GM23338 (cell line): ENCODE measurements at regions not wholly inside any gene's neighbourhood (a gene's known extent, or its start where the extent isn't known, plus 50 kb on each side); places are given as distances from the start of the nearest gene placed in this dataset.

ENCODE experiments used
- ATAC-seq: fragments of 200-7000 bp; cut with Tn5 transposase; 3 replicates; pipeline ENCODE4 v1.9.1; 2020
- DNase-seq: peaks from one replicate; pipeline ENCODE4 v3.0.0-alpha.2; 2015; ENCODE audit warnings: low spot score
- H2AFZ ChIP-seq: fragments of 200-600 bp; sonication (generic); 2 replicates; pipeline ENCODE4 v1.8.0; 2016; ENCODE audit warnings: antibody characterized with exemption, mild to moderate bottlenecking, moderate library complexity
- H3F3A ChIP-seq: fragments of 200-600 bp; sonication (generic); replicated peaks from 2 replicates; pipeline ENCODE4 v1.8.0; 2017; ENCODE audit warnings: antibody characterized with exemption, mixed run types, low read depth
- H3K27ac ChIP-seq: fragments of 200-600 bp; sonication (generic); 2 replicates; pipeline ENCODE4 v1.6.1; 2016; ENCODE audit warnings: low read depth
- H3K27me3 ChIP-seq: fragments of 200-600 bp; sonication (generic); 2 replicates; pipeline ENCODE4 v1.8.0; 2016; ENCODE audit warnings: mild to moderate bottlenecking, mixed run types, moderate library complexity; ENCODE audit not compliant: insufficient read depth
- H3K36me3 ChIP-seq: fragments of 200-600 bp; sonication (generic); 2 replicates; pipeline ENCODE4 v1.8.0; 2016; ENCODE audit warnings: mild to moderate bottlenecking; ENCODE audit not compliant: insufficient read depth
- H3K4me1 ChIP-seq: fragments of 200-600 bp; sonication (generic); 2 replicates; pipeline ENCODE4 v1.8.0; 2016; ENCODE audit warnings: mild to moderate bottlenecking, moderate library complexity; ENCODE audit not compliant: insufficient read depth
- H3K4me2 ChIP-seq: fragments of 200-600 bp; sonication (generic); 2 replicates; pipeline ENCODE4 v1.7.1; 2017; ENCODE audit warnings: mixed run types
- H3K4me3 ChIP-seq: fragments of 200-600 bp; sonication (generic); 2 replicates; pipeline ENCODE4 v1.6.1; 2016; ENCODE audit warnings: mixed run types
- H3K79me2 ChIP-seq: fragments of 200-600 bp; sonication (generic); replicated peaks from 2 replicates; pipeline ENCODE4 v1.8.0; 2017; ENCODE audit warnings: mild to moderate bottlenecking; ENCODE audit not compliant: insufficient read depth
- H3K9me2 ChIP-seq: fragments of 200-600 bp; sonication (generic); 2 replicates; pipeline ENCODE4 v1.8.0; 2017; ENCODE audit not compliant: insufficient read depth
- H4K20me1 ChIP-seq: fragments of 200-600 bp; sonication (generic); replicated peaks from 2 replicates; pipeline ENCODE4 v1.8.0; 2017; ENCODE audit warnings: mild to moderate bottlenecking; ENCODE audit not compliant: insufficient read depth
- H3K27ac Mint-ChIP-seq: 2 replicates; pipeline ENCODE4 v1.8.0; 2020; ENCODE audit warnings: inconsistent platforms, mild to moderate bottlenecking, moderate library complexity, mixed read lengths
- H3K27me3 Mint-ChIP-seq: 3 replicates; pipeline ENCODE4 v1.8.0; 2022; ENCODE audit warnings: low read depth, mild to moderate bottlenecking, moderate library complexity, mixed read lengths, inconsistent platforms; ENCODE audit not compliant: insufficient read depth, poor library complexity
- H3K36me3 Mint-ChIP-seq: 3 replicates; pipeline ENCODE4 v1.8.0; 2021; ENCODE audit warnings: low read depth, mild to moderate bottlenecking, inconsistent platforms, moderate library complexity, mixed read lengths
- H3K4me1 Mint-ChIP-seq: 3 replicates; pipeline ENCODE4 v1.8.0; 2020; ENCODE audit warnings: mild to moderate bottlenecking, inconsistent platforms, mixed read lengths
- H3K4me3 Mint-ChIP-seq: 3 replicates; pipeline ENCODE4 v1.8.0; 2021; ENCODE audit warnings: moderate library complexity, mild to moderate bottlenecking, inconsistent platforms, mixed read lengths
- H3K9me3 Mint-ChIP-seq: 3 replicates; pipeline ENCODE4 v1.8.0; 2020; ENCODE audit warnings: moderate library complexity, mild to moderate bottlenecking, inconsistent platforms, mixed read lengths
- CREB1 ChIP-seq: fragments of 250-450 bp; sonication (Bioruptor Pico); IDR thresholded peaks from 2 replicates; pipeline ENCODE4 v1.5.0; 2020; ENCODE audit warnings: low read depth, mild to moderate bottlenecking, moderate library complexity
- EZH2 ChIP-seq: fragments of 200-600 bp; sonication (generic); IDR thresholded peaks from one replicate; pipeline ENCODE4 v1.8.0; 2017; ENCODE audit warnings: antibody characterized with exemption, mild to moderate bottlenecking, low read depth; ENCODE audit not compliant: unreplicated experiment
- EZH2phosphoT487 ChIP-seq: fragments of 200-600 bp; sonication (generic); IDR thresholded peaks from one replicate; pipeline ENCODE4 v1.8.1; 2018; ENCODE audit warnings: antibody characterized with exemption; ENCODE audit not compliant: unreplicated experiment
- JUNB ChIP-seq: IDR thresholded peaks from one replicate; pipeline ENCODE4 v1.6.1; 2016; ENCODE audit warnings: antibody characterized with exemption; ENCODE audit not compliant: unreplicated experiment
- NANOG ChIP-seq: IDR thresholded peaks from 2 replicates; pipeline ENCODE4 v1.6.1; 2016; ENCODE audit warnings: antibody characterized with exemption, borderline replicate concordance
- POLR2AphosphoS5 ChIP-seq: IDR thresholded peaks from 2 replicates; pipeline ENCODE4 v1.6.1; 2016; ENCODE audit warnings: antibody characterized with exemption, low read depth
- STAT1 ChIP-seq: IDR thresholded peaks from one replicate; pipeline ENCODE4 v1.6.1; 2016; ENCODE audit warnings: antibody characterized with exemption; ENCODE audit not compliant: unreplicated experiment
- ZNF114 ChIP-seq: fragments of 250-450 bp; sonication (Bioruptor Pico); IDR thresholded peaks from 2 replicates; pipeline ENCODE4 v1.5.0; 2020; ENCODE audit warnings: mild to moderate bottlenecking, moderate library complexity
- ZNF331 ChIP-seq: fragments of 250-450 bp; sonication (Bioruptor Pico); IDR thresholded peaks from 2 replicates; pipeline ENCODE4 v1.5.0; 2020; ENCODE audit warnings: low read depth, mild to moderate bottlenecking, moderate library complexity
- ZNF462 ChIP-seq: fragments of 250-450 bp; sonication (Bioruptor Pico); IDR thresholded peaks from 2 replicates; pipeline ENCODE4 v1.5.0; 2020; ENCODE audit warnings: mild to moderate bottlenecking, moderate library complexity
- TF ChIP-seq, protein P1 (sequence below): IDR thresholded peaks from one replicate; pipeline ENCODE4 v1.6.1; 2018; ENCODE audit warnings: antibody characterized with exemption; ENCODE audit not compliant: unreplicated experiment
- TF ChIP-seq, protein P2 (sequence below): IDR thresholded peaks from 2 replicates; pipeline ENCODE4 v1.6.1; 2016; ENCODE audit warnings: antibody characterized with exemption
- TF ChIP-seq, protein P3 (sequence below), 2 experiments: fragments of 200-600 bp in 1 of 2; sonication (generic) in 1 of 2; conservative IDR thresholded peaks; 2 replicates each; pipeline versions ENCODE4 v1.5.1 to v1.6.1; 2016 to 2017; ENCODE audit warnings: antibody characterized with exemption in 2 of 2, low read depth in 2 of 2, mild to moderate bottlenecking in 2 of 2, moderate library complexity in 1 of 2

GRCh38 chr2:4693266-4693665 is 989.9 kb downstream of the DCDC2C start:
- no peaks in the 10 kb centered on the region for H4K20me1 ChIP-seq
- no peaks in the 10 kb centered on the region for H3K79me2 ChIP-seq
- Mint-ChIP-seq H3K4me1 (peaks cover 3% of the 10 kb centered on the region; the same call in 1 of the 3 replicates), H3K36me3 (peaks cover 17% of the 10 kb centered on the region; the same call in 2 of the 3 replicates), H3K9me3 (peaks cover 78% of the 10 kb centered on the region), H3K27ac (no peak overlapping the region), H3K27me3 (no peaks in the 10 kb centered on the region), H3K4me3 (no peak overlapping the region)
- H2AFZ ChIP-seq, result no peak overlapping the region
- TF ChIP-seq, protein P1, sequence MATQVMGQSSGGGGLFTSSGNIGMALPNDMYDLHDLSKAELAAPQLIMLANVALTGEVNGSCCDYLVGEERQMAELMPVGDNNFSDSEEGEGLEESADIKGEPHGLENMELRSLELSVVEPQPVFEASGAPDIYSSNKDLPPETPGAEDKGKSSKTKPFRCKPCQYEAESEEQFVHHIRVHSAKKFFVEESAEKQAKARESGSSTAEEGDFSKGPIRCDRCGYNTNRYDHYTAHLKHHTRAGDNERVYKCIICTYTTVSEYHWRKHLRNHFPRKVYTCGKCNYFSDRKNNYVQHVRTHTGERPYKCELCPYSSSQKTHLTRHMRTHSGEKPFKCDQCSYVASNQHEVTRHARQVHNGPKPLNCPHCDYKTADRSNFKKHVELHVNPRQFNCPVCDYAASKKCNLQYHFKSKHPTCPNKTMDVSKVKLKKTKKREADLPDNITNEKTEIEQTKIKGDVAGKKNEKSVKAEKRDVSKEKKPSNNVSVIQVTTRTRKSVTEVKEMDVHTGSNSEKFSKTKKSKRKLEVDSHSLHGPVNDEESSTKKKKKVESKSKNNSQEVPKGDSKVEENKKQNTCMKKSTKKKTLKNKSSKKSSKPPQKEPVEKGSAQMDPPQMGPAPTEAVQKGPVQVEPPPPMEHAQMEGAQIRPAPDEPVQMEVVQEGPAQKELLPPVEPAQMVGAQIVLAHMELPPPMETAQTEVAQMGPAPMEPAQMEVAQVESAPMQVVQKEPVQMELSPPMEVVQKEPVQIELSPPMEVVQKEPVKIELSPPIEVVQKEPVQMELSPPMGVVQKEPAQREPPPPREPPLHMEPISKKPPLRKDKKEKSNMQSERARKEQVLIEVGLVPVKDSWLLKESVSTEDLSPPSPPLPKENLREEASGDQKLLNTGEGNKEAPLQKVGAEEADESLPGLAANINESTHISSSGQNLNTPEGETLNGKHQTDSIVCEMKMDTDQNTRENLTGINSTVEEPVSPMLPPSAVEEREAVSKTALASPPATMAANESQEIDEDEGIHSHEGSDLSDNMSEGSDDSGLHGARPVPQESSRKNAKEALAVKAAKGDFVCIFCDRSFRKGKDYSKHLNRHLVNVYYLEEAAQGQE, result no peak
- TF ChIP-seq ZNF331 (CRISPR knock-in tag) (no peak), CREB1 (no peak), ZNF462 (CRISPR knock-in tag) (no peak), NANOG (no peak), EZH2phosphoT487 (no peak), POLR2AphosphoS5 (no peak), ZNF114 (CRISPR knock-in tag) (no peak), EZH2 (no peak), STAT1 (no peak), JUNB (no peak)
- TF ChIP-seq, protein P2, sequence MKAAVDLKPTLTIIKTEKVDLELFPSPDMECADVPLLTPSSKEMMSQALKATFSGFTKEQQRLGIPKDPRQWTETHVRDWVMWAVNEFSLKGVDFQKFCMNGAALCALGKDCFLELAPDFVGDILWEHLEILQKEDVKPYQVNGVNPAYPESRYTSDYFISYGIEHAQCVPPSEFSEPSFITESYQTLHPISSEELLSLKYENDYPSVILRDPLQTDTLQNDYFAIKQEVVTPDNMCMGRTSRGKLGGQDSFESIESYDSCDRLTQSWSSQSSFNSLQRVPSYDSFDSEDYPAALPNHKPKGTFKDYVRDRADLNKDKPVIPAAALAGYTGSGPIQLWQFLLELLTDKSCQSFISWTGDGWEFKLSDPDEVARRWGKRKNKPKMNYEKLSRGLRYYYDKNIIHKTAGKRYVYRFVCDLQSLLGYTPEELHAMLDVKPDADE, result no peak
- TF ChIP-seq, protein P3, sequence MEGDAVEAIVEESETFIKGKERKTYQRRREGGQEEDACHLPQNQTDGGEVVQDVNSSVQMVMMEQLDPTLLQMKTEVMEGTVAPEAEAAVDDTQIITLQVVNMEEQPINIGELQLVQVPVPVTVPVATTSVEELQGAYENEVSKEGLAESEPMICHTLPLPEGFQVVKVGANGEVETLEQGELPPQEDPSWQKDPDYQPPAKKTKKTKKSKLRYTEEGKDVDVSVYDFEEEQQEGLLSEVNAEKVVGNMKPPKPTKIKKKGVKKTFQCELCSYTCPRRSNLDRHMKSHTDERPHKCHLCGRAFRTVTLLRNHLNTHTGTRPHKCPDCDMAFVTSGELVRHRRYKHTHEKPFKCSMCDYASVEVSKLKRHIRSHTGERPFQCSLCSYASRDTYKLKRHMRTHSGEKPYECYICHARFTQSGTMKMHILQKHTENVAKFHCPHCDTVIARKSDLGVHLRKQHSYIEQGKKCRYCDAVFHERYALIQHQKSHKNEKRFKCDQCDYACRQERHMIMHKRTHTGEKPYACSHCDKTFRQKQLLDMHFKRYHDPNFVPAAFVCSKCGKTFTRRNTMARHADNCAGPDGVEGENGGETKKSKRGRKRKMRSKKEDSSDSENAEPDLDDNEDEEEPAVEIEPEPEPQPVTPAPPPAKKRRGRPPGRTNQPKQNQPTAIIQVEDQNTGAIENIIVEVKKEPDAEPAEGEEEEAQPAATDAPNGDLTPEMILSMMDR (conservative IDR thresholded peaks at IDR 0.05; ENCODE audit: low read depth in 2 of 2), result no peak
- DNase-seq (no peak), ATAC-seq (no peak)
- H3K4me1 ChIP-seq, result 0 out of 2 replicates have a peak, but pooled peaks cover 3% of the 10 kb centered on the region
- no peaks in the 10 kb centered on the region for H3K27me3 ChIP-seq
- 0 out of 2 replicates have a peak, but pooled peaks cover 6% of the 10 kb centered on the region for H3K9me2 ChIP-seq
- no peak overlapping the region for H3K4me2 ChIP-seq
- no peak overlapping the region for H3K27ac ChIP-seq
- H3F3A ChIP-seq, result no peaks in the 10 kb centered on the region
- no peaks in the 10 kb centered on the region for H3K36me3 ChIP-seq
- no peak overlapping the region for H3K4me3 ChIP-seq
